Neural crest cell (in vitro differentiated cells): ENCODE measurements at regions not wholly inside any gene's neighbourhood (a gene's known extent, or its start where the extent isn't known, plus 50 kb on each side); places are given as distances from the start of the nearest gene placed in this dataset.
A peak's percentile ranks its signal among the peaks of the same experiment; 100 is the strongest.

Experiments used
- DNase-seq: peaks from one replicate; pipeline ENCODE4 v3.0.0; 2021; ENCODE audit warnings: low read depth, mixed read lengths, low spot score
- H3K27ac Mint-ChIP-seq: one replicate; pipeline ENCODE4 v1.8.0; 2021; ENCODE audit warnings: mild to moderate bottlenecking, mixed read lengths; ENCODE audit not compliant: unreplicated experiment
- H3K27me3 Mint-ChIP-seq: 2 replicates; pipeline ENCODE4 v1.8.0; 2021; ENCODE audit warnings: low read depth, mild to moderate bottlenecking, mixed read lengths
- H3K36me3 Mint-ChIP-seq: 2 replicates; pipeline ENCODE4 v1.8.0; 2021; ENCODE audit warnings: low read depth, mild to moderate bottlenecking, mixed read lengths
- H3K4me1 Mint-ChIP-seq: 2 replicates; pipeline ENCODE4 v1.8.0; 2021; ENCODE audit warnings: mixed read lengths
- H3K4me3 Mint-ChIP-seq: one replicate; pipeline ENCODE4 v1.8.0; 2021; ENCODE audit warnings: mild to moderate bottlenecking, mixed read lengths
- H3K9me3 Mint-ChIP-seq: 2 replicates; pipeline ENCODE4 v1.8.0; 2021; ENCODE audit warnings: mixed read lengths
- CTCF ChIP-seq: fragments of 200-600 bp; sonication (generic); conservative IDR thresholded peaks from 2 replicates; pipeline ENCODE4 v1.5.0; 2021; ENCODE audit warnings: antibody characterized with exemption, mild to moderate bottlenecking

- H3K4me3 Mint-ChIP-seq = peak overlapping the region; percentile 88
- H3K36me3 Mint-ChIP-seq = no peaks in the 10 kb centered on the region
- no peaks in the 10 kb centered on the region for H3K9me3 Mint-ChIP-seq
- DNase-seq = no peak
- no peak for TF ChIP-seq CTCF
- peaks cover 18% of the 10 kb centered on the region for H3K27me3 Mint-ChIP-seq
- peaks cover 13% of the 10 kb centered on the region for H3K4me1 Mint-ChIP-seq
- H3K27ac Mint-ChIP-seq = no peak overlapping the region
These were observed 60.7 kb upstream of the BTN3A2 start for GRCh38 chr6:26304213-26304796.

DNA sequence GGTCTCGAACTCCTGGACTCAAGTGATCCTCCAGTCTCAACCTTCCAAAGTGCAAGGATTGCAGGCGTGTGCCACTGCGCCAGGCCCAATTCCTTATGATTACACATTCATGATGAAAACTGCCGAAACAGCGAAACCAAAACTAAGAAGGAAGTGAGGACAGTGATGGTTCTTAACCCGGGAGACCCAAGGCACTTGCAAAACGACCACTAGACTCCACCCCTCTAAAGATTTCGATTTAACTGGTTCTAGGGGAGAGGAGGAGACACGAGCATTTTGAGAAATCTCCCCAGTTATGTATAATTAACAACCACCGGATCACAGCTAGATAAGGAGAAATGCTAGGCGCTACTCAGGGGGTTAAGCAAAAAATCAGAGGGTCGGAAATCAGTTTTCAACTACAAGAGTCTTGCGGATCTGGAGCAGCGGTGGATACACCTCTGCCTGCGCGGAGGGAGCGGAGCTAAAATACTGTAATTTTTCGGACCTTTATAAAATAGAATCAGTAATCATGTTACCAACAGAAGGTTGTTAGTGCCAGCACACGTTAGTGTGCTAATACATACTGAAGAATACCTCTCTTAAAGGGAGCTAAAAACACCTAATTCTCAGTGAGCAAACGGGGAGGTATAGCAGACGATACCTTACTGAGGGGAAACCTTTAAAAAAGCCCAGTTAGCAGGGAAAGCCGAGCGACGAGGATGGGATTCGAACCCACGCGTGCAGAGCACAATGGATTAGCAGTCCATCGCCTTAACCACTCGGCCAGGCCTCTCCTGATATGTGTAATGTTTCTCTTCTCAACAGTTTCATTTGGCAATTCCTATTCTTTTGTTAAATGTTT is 60.0 kb upstream of the BTN3A2 start:
- DNase-seq = peak; percentile 35
- H3K36me3 Mint-ChIP-seq = no peaks in the 10 kb centered on the region
- peak overlapping the region; percentile 29 for H3K27ac Mint-ChIP-seq
- H3K9me3 Mint-ChIP-seq = no peaks in the 10 kb centered on the region
- H3K4me3 Mint-ChIP-seq = peak overlapping the region; percentile 88
- peaks cover 22% of the 10 kb centered on the region for H3K27me3 Mint-ChIP-seq
- no peak for TF ChIP-seq CTCF
- peaks cover 13% of the 10 kb centered on the region for H3K4me1 Mint-ChIP-seq

GRCh38 chr6:26305641-26305969 is 59.4 kb upstream of the BTN3A2 start:
- H3K27me3 Mint-ChIP-seq = peaks cover 26% of the 10 kb centered on the region
- peak overlapping the region; percentile 29 for H3K27ac Mint-ChIP-seq

GRCh38 chr6:26306232-26306631 is 58.8 kb upstream of the BTN3A2 start:
- Mint-ChIP-seq H3K9me3 (no peaks in the 10 kb centered on the region), H3K27ac (no peak overlapping the region), H3K4me1 (peaks cover 16% of the 10 kb centered on the region), H3K27me3 (peaks cover 30% of the 10 kb centered on the region), H3K36me3 (no peaks in the 10 kb centered on the region), H3K4me3 (no peak overlapping the region)
- no peak for DNase-seq
- no peak for TF ChIP-seq CTCF

More at GRCh38 chr6:26305641-26305969, 59.4 kb upstream of the BTN3A2 start:
- Mint-ChIP-seq H3K9me3 (no peaks in the 10 kb centered on the region), H3K36me3 (no peaks in the 10 kb centered on the region), H3K4me3 (peak overlapping the region; percentile 88), H3K4me1 (peaks cover 13% of the 10 kb centered on the region)
- TF ChIP-seq CTCF = no peak
- no peak for DNase-seq

DNA sequence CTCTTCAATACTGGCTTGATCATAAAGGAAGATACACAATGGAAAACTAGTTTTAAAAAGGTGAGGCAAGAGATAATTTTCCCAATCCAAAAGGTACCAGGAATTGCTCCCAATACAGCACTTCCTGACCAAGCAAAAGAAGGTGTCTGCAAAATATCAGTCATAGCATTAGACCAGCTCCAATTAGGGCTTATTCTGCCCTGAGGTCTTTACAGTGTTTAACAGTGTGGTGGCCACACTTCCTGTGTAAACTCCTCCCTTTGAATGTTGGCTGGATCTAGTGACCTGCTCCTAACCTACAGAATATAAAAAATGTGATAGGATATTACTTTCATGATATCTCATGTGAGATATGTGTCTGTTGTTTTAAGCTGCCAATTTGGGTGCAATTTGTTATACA is 57.1 kb upstream of the BTN3A2 start:
- H3K36me3 Mint-ChIP-seq = peaks cover 2% of the 10 kb centered on the region
- peaks cover 33% of the 10 kb centered on the region for H3K4me1 Mint-ChIP-seq
- DNase-seq = no peak
- no peak for TF ChIP-seq CTCF
- no peak overlapping the region for H3K27ac Mint-ChIP-seq
- H3K4me3 Mint-ChIP-seq = no peak overlapping the region
- H3K27me3 Mint-ChIP-seq = peaks cover 44% of the 10 kb centered on the region
- no peaks in the 10 kb centered on the region for H3K9me3 Mint-ChIP-seq
